GM19025 (cell line): ENCODE measurements at regions not wholly inside any gene's neighbourhood (a gene's known extent, or its start where the extent isn't known, plus 50 kb on each side); places are given as distances from the start of the nearest gene placed in this dataset.

Experiments
- ATAC-seq: cut with Tn5 transposase; IDR thresholded peaks from one replicate; pipeline ENCODE4 v1.9.1; 2021; ENCODE audit warnings: mild to moderate bottlenecking, low read depth, moderate library complexity; ENCODE audit not compliant: unreplicated experiment

- ATAC-seq = no peak
Measured at GRCh38 chr9:84447305-84447704, 106.7 kb upstream of the SLC28A3 start.

GRCh38 chr9:84450029-84450428 lies 109.5 kb upstream of the SLC28A3 start:
- ATAC-seq = no peak

GRCh38 chr9:84456527-84456926 lies 116.0 kb upstream of the SLC28A3 start:
- no peak for ATAC-seq

GRCh38 chr9:84460695-84461094 lies 120.1 kb upstream of the SLC28A3 start:
- ATAC-seq = no peak

GRCh38 chr9:84463272-84463671 lies 122.7 kb upstream of the SLC28A3 start:
- no peak for ATAC-seq

- ATAC-seq = no peak
Measured at GRCh38 chr9:84466580-84467285, 126.2 kb upstream of the SLC28A3 start.

GRCh38 chr9:84471816-84472215 lies 131.3 kb upstream of the SLC28A3 start:
- no peak for ATAC-seq

- ATAC-seq = no peak
Measured at GRCh38 chr9:84478996-84479395, 138.4 kb upstream of the SLC28A3 start.

- no peak for ATAC-seq
Measured at GRCh38 chr9:84480071-84480470, 139.5 kb upstream of the SLC28A3 start.

GRCh38 chr9:84481231-84481630 lies 140.7 kb upstream of the SLC28A3 start:
- ATAC-seq = no peak

- ATAC-seq = no peak
Measured at GRCh38 chr9:84481636-84482218, 141.2 kb upstream of the SLC28A3 start.

- no peak for ATAC-seq
Measured at GRCh38 chr9:84482607-84483006, 142.0 kb upstream of the SLC28A3 start.

- ATAC-seq = no peak
Measured at GRCh38 chr9:84484172-84484571, 143.6 kb upstream of the SLC28A3 start.

GRCh38 chr9:84485539-84485938 lies 145.0 kb upstream of the SLC28A3 start:
- ATAC-seq = no peak

- no peak for ATAC-seq
Measured at GRCh38 chr9:84486663-84487062, 146.1 kb upstream of the SLC28A3 start.

- ATAC-seq = no peak
Measured at GRCh38 chr9:84490206-84490841, 149.8 kb upstream of the SLC28A3 start.

- no peak for ATAC-seq
Measured at GRCh38 chr9:84490842-84491325, 150.3 kb upstream of the SLC28A3 start.

- ATAC-seq = no peak
Measured at GRCh38 chr9:84492366-84493159, 152.0 kb upstream of the SLC28A3 start.

- no peak for ATAC-seq
Measured at GRCh38 chr9:84493284-84493947, 152.9 kb upstream of the SLC28A3 start.

GRCh38 chr9:84499969-84500582 lies 159.5 kb upstream of the SLC28A3 start:
- peak; percentile 92 for ATAC-seq
